GM12874 (cell line): ENCODE measurements at regions not wholly inside any gene's neighbourhood (a gene's known extent, or its start where the extent isn't known, plus 50 kb on each side); places are given as distances from the start of the nearest gene placed in this dataset.

ENCODE experiments used
- TF ChIP-seq, protein P1 (sequence below): IDR thresholded peaks from 2 replicates; pipeline ENCODE4 v1.5.1; 2011; ENCODE audit warnings: low read depth, mild to moderate bottlenecking, control low read depth, low read length, moderate library complexity; ENCODE audit not compliant: insufficient read depth

- TF ChIP-seq, protein P1, sequence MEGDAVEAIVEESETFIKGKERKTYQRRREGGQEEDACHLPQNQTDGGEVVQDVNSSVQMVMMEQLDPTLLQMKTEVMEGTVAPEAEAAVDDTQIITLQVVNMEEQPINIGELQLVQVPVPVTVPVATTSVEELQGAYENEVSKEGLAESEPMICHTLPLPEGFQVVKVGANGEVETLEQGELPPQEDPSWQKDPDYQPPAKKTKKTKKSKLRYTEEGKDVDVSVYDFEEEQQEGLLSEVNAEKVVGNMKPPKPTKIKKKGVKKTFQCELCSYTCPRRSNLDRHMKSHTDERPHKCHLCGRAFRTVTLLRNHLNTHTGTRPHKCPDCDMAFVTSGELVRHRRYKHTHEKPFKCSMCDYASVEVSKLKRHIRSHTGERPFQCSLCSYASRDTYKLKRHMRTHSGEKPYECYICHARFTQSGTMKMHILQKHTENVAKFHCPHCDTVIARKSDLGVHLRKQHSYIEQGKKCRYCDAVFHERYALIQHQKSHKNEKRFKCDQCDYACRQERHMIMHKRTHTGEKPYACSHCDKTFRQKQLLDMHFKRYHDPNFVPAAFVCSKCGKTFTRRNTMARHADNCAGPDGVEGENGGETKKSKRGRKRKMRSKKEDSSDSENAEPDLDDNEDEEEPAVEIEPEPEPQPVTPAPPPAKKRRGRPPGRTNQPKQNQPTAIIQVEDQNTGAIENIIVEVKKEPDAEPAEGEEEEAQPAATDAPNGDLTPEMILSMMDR = no peak
Measured at GRCh38 chr6:91926827-91927226, 1340.0 kb upstream of the MAP3K7 start.

- TF ChIP-seq, protein P1 = no peak
Measured at GRCh38 chr6:91926361-91926760, 1339.5 kb upstream of the MAP3K7 start.

DNA sequence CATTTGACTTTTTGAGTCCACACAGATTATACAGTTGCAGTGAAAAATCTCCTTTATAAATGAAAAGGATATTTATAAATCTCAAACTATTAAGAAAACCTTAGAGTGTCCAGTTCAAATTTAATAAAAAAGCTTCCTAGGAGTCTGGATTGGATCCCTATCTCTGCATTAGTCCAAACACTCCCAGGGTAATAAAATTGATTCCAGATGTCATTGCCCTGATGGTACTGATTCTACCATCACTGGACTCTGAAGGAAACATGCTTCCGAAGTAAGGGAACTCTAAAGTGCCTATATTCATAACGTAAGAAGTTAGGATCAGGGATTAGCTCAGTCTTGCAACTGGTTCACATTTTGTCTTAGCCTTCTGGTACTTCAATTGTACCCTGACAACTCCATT lies 1325.1 kb upstream of the MAP3K7 start:
- TF ChIP-seq, protein P1 = no peak

DNA sequence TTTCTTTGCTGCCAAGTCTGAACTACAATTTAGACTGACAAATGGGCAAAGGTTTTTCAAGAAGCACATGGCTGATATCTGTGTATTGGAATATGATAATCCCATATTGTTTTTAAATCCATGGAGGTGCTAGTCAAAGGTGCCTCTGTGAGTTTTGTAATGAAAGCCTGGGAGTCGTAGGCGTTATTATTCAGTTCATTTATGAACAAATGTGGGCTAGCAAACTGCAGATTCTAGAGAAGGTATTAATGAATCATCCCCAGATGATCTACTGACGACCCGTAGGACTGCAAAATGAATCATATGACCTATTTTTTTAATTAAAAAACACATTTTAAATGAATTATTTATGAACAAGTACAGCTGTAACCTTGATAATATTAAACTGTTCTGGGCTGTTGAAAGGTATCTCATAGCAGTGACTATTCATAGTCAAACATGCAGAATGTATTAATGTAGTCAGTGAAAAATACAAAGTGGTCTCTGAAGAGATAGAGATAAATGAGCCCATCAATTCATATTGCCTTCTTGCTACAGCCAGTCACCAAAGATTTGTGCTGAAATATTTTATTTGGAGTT lies 1317.8 kb upstream of the MAP3K7 start:
- TF ChIP-seq, protein P1 = no peak

- TF ChIP-seq, protein P1 = no peak
Measured at GRCh38 chr6:91895599-91896285, 1308.9 kb upstream of the MAP3K7 start.

- TF ChIP-seq, protein P1 = no peak
Measured at GRCh38 chr6:91886183-91886795, 1299.4 kb upstream of the MAP3K7 start.

- TF ChIP-seq, protein P1 = no peak
Measured at GRCh38 chr6:91879386-91879995, 1292.6 kb upstream of the MAP3K7 start.
